ENCODE measurements at regions not wholly inside any gene's neighbourhood (a gene's known extent, or its start where the extent isn't known, plus 50 kb on each side); places are given as distances from the start of the nearest gene placed in this dataset.

DNA sequence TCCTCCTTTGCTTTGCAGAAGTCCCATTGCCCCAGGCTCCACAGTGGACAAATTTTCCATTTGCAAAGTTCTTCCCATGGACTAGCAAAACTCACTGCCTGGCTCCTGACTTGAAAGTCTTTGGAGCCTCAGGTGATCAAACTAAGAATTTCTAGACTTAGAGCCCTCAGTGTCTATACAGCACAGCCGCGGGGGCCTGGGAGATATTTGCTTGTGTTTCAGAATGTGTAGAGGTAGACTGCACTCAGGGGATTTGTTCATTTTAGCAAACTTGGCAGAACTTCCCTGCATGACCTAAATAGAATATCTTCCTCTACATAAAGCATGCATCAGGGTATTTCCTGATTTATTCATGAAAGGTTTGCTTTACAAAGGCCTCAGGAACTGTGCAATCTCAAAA is 384.2 kb upstream of the ZNF462 start (continued):
- TF ChIP-seq, protein P1, sequence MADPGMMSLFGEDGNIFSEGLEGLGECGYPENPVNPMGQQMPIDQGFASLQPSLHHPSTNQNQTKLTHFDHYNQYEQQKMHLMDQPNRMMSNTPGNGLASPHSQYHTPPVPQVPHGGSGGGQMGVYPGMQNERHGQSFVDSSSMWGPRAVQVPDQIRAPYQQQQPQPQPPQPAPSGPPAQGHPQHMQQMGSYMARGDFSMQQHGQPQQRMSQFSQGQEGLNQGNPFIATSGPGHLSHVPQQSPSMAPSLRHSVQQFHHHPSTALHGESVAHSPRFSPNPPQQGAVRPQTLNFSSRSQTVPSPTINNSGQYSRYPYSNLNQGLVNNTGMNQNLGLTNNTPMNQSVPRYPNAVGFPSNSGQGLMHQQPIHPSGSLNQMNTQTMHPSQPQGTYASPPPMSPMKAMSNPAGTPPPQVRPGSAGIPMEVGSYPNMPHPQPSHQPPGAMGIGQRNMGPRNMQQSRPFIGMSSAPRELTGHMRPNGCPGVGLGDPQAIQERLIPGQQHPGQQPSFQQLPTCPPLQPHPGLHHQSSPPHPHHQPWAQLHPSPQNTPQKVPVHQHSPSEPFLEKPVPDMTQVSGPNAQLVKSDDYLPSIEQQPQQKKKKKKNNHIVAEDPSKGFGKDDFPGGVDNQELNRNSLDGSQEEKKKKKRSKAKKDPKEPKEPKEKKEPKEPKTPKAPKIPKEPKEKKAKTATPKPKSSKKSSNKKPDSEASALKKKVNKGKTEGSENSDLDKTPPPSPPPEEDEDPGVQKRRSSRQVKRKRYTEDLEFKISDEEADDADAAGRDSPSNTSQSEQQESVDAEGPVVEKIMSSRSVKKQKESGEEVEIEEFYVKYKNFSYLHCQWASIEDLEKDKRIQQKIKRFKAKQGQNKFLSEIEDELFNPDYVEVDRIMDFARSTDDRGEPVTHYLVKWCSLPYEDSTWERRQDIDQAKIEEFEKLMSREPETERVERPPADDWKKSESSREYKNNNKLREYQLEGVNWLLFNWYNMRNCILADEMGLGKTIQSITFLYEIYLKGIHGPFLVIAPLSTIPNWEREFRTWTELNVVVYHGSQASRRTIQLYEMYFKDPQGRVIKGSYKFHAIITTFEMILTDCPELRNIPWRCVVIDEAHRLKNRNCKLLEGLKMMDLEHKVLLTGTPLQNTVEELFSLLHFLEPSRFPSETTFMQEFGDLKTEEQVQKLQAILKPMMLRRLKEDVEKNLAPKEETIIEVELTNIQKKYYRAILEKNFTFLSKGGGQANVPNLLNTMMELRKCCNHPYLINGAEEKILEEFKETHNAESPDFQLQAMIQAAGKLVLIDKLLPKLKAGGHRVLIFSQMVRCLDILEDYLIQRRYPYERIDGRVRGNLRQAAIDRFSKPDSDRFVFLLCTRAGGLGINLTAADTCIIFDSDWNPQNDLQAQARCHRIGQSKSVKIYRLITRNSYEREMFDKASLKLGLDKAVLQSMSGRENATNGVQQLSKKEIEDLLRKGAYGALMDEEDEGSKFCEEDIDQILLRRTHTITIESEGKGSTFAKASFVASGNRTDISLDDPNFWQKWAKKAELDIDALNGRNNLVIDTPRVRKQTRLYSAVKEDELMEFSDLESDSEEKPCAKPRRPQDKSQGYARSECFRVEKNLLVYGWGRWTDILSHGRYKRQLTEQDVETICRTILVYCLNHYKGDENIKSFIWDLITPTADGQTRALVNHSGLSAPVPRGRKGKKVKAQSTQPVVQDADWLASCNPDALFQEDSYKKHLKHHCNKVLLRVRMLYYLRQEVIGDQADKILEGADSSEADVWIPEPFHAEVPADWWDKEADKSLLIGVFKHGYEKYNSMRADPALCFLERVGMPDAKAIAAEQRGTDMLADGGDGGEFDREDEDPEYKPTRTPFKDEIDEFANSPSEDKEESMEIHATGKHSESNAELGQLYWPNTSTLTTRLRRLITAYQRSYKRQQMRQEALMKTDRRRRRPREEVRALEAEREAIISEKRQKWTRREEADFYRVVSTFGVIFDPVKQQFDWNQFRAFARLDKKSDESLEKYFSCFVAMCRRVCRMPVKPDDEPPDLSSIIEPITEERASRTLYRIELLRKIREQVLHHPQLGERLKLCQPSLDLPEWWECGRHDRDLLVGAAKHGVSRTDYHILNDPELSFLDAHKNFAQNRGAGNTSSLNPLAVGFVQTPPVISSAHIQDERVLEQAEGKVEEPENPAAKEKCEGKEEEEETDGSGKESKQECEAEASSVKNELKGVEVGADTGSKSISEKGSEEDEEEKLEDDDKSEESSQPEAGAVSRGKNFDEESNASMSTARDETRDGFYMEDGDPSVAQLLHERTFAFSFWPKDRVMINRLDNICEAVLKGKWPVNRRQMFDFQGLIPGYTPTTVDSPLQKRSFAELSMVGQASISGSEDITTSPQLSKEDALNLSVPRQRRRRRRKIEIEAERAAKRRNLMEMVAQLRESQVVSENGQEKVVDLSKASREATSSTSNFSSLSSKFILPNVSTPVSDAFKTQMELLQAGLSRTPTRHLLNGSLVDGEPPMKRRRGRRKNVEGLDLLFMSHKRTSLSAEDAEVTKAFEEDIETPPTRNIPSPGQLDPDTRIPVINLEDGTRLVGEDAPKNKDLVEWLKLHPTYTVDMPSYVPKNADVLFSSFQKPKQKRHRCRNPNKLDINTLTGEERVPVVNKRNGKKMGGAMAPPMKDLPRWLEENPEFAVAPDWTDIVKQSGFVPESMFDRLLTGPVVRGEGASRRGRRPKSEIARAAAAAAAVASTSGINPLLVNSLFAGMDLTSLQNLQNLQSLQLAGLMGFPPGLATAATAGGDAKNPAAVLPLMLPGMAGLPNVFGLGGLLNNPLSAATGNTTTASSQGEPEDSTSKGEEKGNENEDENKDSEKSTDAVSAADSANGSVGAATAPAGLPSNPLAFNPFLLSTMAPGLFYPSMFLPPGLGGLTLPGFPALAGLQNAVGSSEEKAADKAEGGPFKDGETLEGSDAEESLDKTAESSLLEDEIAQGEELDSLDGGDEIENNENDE (IDR thresholded peaks at IDR 0.05; ENCODE audit: insufficient replicate concordance, low read length): no peak
- TF ChIP-seq PHF8 (conservative IDR thresholded peaks at IDR 0.05; ENCODE audit: low read depth, low read length) (no peak), EP300 (IDR thresholded peaks at IDR 0.05; ENCODE audit: borderline replicate concordance in 1 of 2, low read depth in 2 of 2, low read length in 2 of 2) (no peak), EZH2 (IDR thresholded peaks at IDR 0.05; ENCODE audit: low read depth, low read length, severe bottlenecking) (no peak)

Measured in H1 (cell line).